Urinary bladder (tissue), 3 donors: ENCODE measurements at regions not wholly inside any gene's neighbourhood (a gene's known extent, or its start where the extent isn't known, plus 50 kb on each side); places are given as distances from the start of the nearest gene placed in this dataset.
"Not testable (repeated sequence)": the region's sequence is repeated elsewhere in the genome, so short reads cannot be mapped to it uniquely, and the experiment has no call there.

ENCODE experiments used
- DNase-seq: peaks from one replicate; pipeline ENCODE4 v3.0.0-alpha.2; 2015; ENCODE audit errors: extremely low spot score
- H3K27ac ChIP-seq: one replicate; pipeline ENCODE4 v1.5.1; 2013; ENCODE audit warnings: low read depth, mild to moderate bottlenecking, moderate library complexity
- H3K36me3 ChIP-seq: one replicate; pipeline ENCODE4 v1.6.1; 2013; ENCODE audit warnings: mild to moderate bottlenecking, moderate library complexity; ENCODE audit not compliant: insufficient read depth
- H3K4me1 ChIP-seq: one replicate; pipeline ENCODE4 v1.6.1; 2013; ENCODE audit warnings: mild to moderate bottlenecking, moderate library complexity; ENCODE audit not compliant: insufficient read depth
- H3K4me3 ChIP-seq: one replicate; pipeline ENCODE4 v1.5.1; 2013; ENCODE audit warnings: low read depth, low read length
- WGBS: extraction: QIAGEN DNeasy Blood & Tissue Kit; methylation state at CpG from one replicate; pipeline ENCODE4 v1.1.7; 2013; 5-methylcytosine and 5-hydroxymethylcytosine counted together
- donor health status: healthy with polysubstance abuse.
- donor health status: healthy.

DNA sequence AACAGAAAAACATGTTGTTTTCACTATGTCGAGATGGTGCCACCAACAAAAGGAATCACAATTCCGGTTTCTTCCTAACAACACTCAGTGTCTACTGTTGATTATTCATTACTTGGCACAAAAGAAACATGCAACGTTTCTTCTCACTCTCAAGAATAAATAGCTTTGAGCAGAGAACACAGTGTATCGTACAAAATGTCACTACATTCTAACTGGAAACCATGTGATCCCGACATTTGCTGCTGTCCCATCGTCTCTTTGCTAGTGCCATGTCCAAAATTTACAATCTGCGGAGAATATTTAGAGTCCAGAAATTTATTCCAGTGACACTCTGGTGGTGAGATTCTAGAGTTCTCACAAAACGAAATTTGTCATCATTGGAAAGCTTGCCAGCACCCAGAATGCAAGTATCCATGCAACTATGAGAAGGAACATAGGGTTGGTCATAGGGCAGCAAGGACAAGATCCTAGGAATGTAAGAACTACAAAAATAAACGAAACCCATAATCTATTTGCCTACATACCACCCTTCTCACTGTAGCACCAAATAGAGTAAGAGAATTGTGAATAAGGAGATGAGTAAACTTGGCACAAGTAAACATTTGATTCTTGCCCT is 505.1 kb downstream of the LTN1 start:
- DNase-seq: no peak
- no peak overlapping the region for H3K27ac ChIP-seq
- no peaks in the 10 kb centered on the region for H3K36me3 ChIP-seq
- H3K4me1 ChIP-seq: no peaks in the 10 kb centered on the region
- WGBS: 83% methylated on average over 9 of the region's 9 CpGs
- no peak overlapping the region for H3K4me3 ChIP-seq

DNA sequence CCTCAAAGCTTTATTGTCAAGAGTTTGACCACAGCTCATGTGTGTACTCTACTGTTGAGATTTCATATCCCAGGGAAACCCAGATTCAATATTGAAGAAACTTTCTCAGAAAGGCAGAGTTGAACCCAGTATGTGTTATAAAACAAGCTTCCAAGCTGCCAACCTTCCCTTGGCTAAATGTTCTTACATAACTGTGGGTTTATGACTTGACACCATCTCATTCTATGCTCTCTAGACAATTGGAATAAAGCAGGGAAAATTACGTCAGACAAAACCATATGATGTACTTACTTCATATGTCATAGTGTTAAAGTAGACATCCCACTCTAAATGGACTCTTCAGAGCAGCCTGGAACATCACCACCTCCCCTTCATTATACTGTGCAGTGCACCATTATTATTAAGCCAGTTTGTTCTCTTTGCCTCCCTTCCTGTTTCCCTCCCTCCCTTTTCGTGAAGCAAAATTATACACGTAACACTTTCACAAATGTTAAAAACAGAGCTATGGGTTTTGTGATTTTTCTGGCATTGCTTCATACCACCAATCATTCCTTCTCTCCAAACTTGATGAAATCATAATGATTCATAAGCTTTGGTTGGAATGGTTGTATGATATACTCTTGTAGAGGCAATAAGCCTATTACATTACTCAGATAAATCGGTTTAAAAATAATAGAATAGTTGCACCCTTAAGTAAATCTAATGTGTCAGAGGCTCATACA is 507.2 kb downstream of the LTN1 start:
- no peaks in the 10 kb centered on the region for H3K4me1 ChIP-seq
- WGBS: 96% methylated on average over 4 of the region's 4 CpGs

DNA sequence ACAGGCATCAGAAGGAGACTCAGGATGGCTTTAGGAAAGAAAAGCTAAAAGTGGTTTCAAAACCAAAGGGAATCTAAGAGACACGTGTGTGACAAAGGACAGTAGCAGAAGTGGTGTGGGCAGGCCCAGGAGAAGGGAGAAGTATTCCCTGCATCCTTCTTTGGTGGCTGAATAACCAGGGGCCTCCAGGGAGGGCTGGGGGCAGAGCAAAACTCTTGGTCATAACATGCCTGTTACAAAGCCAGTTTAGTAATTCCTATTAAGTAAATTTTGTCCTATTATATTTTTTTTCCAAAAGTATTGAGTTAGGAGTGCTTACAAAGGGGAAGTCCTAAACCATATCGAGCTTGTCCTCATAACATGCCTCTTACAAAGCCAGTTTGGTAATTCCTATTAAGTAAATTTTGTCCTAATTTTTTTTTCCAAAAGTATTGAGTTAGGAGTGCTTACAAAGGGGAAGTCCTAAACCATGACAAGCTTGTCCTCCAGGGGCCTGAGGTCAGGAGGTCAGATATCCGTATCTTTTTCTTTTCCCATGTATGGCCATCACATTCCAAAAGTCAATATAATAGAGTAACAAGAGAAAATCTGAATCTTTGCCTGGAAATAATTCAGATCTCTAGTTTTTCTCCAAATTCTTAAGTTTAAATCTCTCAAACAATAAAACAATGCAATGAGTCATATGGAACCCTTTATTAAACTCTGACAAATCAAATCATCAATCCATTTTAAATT is 509.2 kb downstream of the LTN1 start:
- WGBS: 62% methylated on average over 3 of the region's 3 CpGs
- H3K36me3 ChIP-seq: no peaks in the 10 kb centered on the region
- no peak for DNase-seq
- no peaks in the 10 kb centered on the region for H3K4me1 ChIP-seq
- H3K27ac ChIP-seq: no peak overlapping the region
- H3K4me3 ChIP-seq: no peak overlapping the region

More for the DNA sequence above, 507.2 kb downstream of the LTN1 start:
- no peak for DNase-seq
- Histone ChIP-seq H3K27ac (no peak overlapping the region), H3K4me3 (no peak overlapping the region), H3K36me3 (no peaks in the 10 kb centered on the region)

DNA sequence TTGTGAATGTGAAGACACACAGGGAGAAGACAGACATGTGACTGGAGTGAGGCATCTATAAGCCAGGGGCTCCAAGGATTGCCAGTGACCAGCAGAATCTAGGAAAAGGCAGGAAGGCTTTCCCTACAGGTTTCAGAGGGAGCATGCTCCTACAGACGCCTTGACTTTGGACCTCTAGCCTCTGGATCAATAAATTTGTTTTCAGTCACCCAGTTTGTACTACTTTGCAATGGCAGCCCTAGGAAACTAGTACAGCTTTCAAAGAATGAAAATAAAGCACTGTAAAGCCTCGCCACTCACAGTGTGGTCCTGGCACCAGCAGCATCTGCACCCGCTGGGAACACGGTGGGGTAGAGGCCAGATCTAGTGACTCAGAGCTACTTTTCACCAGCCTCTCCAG is 510.0 kb downstream of the LTN1 start:
- no peak overlapping the region for H3K27ac ChIP-seq
- no peaks in the 10 kb centered on the region for H3K4me1 ChIP-seq
- DNase-seq: no peak
- H3K36me3 ChIP-seq: no peaks in the 10 kb centered on the region
- 90% methylated on average over 4 of the region's 4 CpGs for WGBS
- H3K4me3 ChIP-seq: no peak overlapping the region

DNA sequence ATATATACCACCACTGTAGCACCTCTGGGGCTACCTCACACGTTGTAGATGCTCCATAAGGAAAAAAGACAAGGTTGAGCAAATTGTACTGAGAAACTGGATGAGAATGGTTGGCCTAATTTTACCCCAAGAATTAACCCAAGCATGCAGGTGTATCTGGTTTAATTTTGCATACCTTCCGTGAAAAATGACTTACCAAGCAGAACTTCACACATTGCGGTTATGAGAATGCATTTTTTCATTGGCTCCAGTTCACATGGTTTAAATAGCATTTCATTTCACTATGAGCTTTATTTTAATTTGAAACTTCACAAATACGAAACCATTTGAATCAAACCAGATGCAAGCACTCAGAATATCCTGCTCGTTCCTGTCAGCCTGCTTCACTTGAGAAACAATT is 512.2 kb downstream of the LTN1 start:
- Histone ChIP-seq H3K36me3 (no peaks in the 10 kb centered on the region), H3K4me1 (no peaks in the 10 kb centered on the region), H3K27ac (no peak overlapping the region), H3K4me3 (no peak overlapping the region)
- WGBS: 75% methylated on average over 5 of the region's 5 CpGs
- DNase-seq: no peak

GRCh38 chr21:28473530-28474220 is 519.0 kb downstream of the LTN1 start:
- no peaks in the 10 kb centered on the region for H3K36me3 ChIP-seq
- H3K4me3 ChIP-seq: no peak overlapping the region
- 60% methylated on average over 2 of the region's 2 CpGs for WGBS
- H3K4me1 ChIP-seq: no peaks in the 10 kb centered on the region
- H3K27ac ChIP-seq: no peak overlapping the region
- DNase-seq: no peak

GRCh38 chr21:28472543-28472942 is 520.1 kb downstream of the LTN1 start:
- not testable (repeated sequence) for H3K4me1 ChIP-seq, H3K4me3 ChIP-seq, H3K36me3 ChIP-seq, H3K27ac ChIP-seq, DNase-seq
- WGBS: 76% methylated on average over 2 of the region's 2 CpGs

GRCh38 chr21:28464988-28465387 is 527.7 kb downstream of the LTN1 start:
- H3K4me3 ChIP-seq: no peak overlapping the region
- H3K36me3 ChIP-seq: no peaks in the 10 kb centered on the region
- no peaks in the 10 kb centered on the region for H3K4me1 ChIP-seq
- 97% methylated on average over 5 of the region's 5 CpGs for WGBS
- no peak overlapping the region for H3K27ac ChIP-seq
- DNase-seq: no peak

DNA sequence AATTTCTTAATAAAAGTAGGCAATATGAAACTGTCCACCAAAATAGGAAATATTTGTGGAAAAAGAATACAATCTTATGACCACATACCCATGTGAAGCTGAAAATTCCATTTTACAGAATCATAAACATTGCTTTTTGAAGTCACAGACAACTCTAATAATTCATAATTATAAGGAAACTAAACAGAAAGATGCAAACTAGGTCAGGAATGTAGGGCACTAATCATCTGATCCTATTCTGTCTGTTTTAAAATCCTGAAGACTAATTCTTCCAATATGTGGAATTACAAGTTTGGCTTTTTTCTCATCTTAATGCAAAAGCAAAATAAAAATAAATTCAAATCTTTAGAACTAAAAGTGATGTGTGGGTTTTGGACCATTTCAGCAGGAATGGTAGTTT is 528.6 kb downstream of the LTN1 start:
- Histone ChIP-seq H3K36me3 (no peaks in the 10 kb centered on the region), H3K4me1 (no peaks in the 10 kb centered on the region), H3K4me3 (no peak overlapping the region), H3K27ac (no peak overlapping the region)
- no peak for DNase-seq

GRCh38 chr21:28459193-28459592 is 533.5 kb downstream of the LTN1 start:
- WGBS: 97% methylated on average over 2 of the region's 2 CpGs
- Histone ChIP-seq H3K4me3 (no peak overlapping the region), H3K27ac (no peak overlapping the region), H3K36me3 (no peaks in the 10 kb centered on the region), H3K4me1 (no peaks in the 10 kb centered on the region)
- DNase-seq: no peak

- Histone ChIP-seq H3K36me3 (no peaks in the 10 kb centered on the region), H3K27ac (no peak overlapping the region), H3K4me1 (no peaks in the 10 kb centered on the region), H3K4me3 (no peak overlapping the region)
- DNase-seq: no peak
- whole genome bisulfite sequencing: 95% methylated on average over 1 of the region's 1 CpG
Observed at GRCh38 chr21:28458446-28458845, 534.2 kb downstream of the LTN1 start.

- DNase-seq: no peak
- H3K36me3 ChIP-seq: no peaks in the 10 kb centered on the region
- no peak overlapping the region for H3K27ac ChIP-seq
- H3K4me1 ChIP-seq: no peaks in the 10 kb centered on the region
- WGBS: 65% methylated on average over 4 of the region's 4 CpGs
- H3K4me3 ChIP-seq: no peak overlapping the region
Observed at GRCh38 chr21:28455253-28455600, 537.5 kb downstream of the LTN1 start.

DNA sequence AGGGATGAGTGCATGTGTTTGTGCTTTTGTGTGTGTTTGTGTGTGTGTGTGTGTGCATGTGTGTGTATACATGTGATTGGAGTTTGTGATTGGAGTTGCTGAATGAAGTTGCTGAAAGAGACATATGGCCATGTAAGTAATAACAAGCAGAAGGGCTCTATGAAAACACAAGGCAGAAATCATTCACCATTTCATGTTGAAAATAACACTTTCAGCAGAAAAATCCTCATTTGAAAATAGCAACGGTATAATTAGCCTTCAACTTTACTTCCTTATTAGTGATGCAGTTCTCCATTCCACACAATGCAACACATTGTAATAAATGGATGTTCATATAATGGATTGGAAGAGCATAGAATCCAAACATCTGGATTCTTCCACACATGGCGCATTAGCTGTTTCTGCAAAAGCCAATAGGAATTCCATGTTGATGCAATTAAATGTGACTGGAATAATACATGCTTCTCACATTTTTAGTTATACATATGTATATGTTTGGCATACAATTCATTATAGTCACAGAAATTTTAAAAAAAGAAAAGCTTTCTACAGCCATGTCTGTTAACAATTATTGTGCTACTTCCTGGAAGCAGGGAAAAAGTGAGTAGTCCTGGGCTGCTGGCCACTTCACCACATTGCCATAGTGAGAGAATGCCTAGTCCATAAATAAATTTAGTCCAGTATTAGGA is 538.0 kb downstream of the LTN1 start:
- H3K36me3 ChIP-seq: no peaks in the 10 kb centered on the region
- H3K4me3 ChIP-seq: no peak overlapping the region
- 87% methylated on average over 2 of the region's 2 CpGs for WGBS
- DNase-seq: no peak
- no peaks in the 10 kb centered on the region for H3K4me1 ChIP-seq
- H3K27ac ChIP-seq: no peak overlapping the region
